Astrocyte of the spinal cord (primary cell): ENCODE measurements at regions not wholly inside any gene's neighbourhood (a gene's known extent, or its start where the extent isn't known, plus 50 kb on each side); places are given as distances from the start of the nearest gene placed in this dataset.

Experiments
- DNase-seq: peaks from one replicate; pipeline ENCODE4 v3.0.0; 2011; ENCODE audit warnings: low read depth, low spot score
- H3K4me3 ChIP-seq: 2 replicates; pipeline ENCODE4 v1.5.1; 2011; ENCODE audit warnings: low read depth, mild to moderate bottlenecking, low read length, moderate library complexity
- CTCF ChIP-seq: IDR thresholded peaks from 2 replicates; pipeline ENCODE4 v1.5.1; 2012; ENCODE audit warnings: low read depth, mild to moderate bottlenecking, low read length, inconsistent platforms
- in situ Hi-C: cut with HindIII; loops from 2 replicates; pipeline ENCODE4 v1.10.0; 2017; ENCODE audit warnings: low sequenced_read_pairs

- no peak for TF ChIP-seq CTCF
- DNase-seq: no peak
- no peak overlapping the region for H3K4me3 ChIP-seq
- in situ Hi-C loops: no loop called here
These were observed 215.5 kb downstream of the BUD13 start for GRCh38 chr11:116557282-116557681.

GRCh38 chr11:116556483-116556882 is 216.3 kb downstream of the BUD13 start:
- in situ Hi-C loops: no loop called here
- DNase-seq: no peak
- H3K4me3 ChIP-seq: no peak overlapping the region
- TF ChIP-seq CTCF: no peak

- TF ChIP-seq CTCF: no peak
- DNase-seq: no peak
- in situ Hi-C loops: no loop called here
- no peak overlapping the region for H3K4me3 ChIP-seq
These were observed 219.3 kb downstream of the BUD13 start for GRCh38 chr11:116553482-116553881.

- in situ Hi-C loops: no loop called here
- TF ChIP-seq CTCF: no peak
- H3K4me3 ChIP-seq: no peak overlapping the region
- DNase-seq: no peak
These were observed 221.2 kb downstream of the BUD13 start for GRCh38 chr11:116551576-116551975.

DNA sequence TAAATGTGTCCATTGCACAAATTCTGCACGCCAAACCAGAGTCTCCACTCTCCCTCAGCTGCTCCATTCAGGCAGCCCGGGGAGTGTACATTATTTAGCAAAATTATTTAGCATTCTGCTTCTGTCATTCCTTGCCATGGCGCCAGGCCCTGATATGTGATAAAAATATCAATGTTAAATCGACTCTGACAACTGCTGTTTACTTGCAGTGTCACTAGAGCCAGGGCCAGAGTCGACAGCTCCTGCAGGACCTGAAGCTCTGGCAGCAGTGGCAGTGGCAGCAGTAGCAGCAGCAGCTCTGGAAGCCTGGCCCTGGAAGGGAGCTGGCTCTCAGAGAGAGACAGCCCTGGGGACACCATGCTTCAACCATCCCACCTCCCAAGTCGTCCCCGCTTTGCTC is 224.5 kb downstream of the BUD13 start:
- in situ Hi-C loops: no loop called here

DNA sequence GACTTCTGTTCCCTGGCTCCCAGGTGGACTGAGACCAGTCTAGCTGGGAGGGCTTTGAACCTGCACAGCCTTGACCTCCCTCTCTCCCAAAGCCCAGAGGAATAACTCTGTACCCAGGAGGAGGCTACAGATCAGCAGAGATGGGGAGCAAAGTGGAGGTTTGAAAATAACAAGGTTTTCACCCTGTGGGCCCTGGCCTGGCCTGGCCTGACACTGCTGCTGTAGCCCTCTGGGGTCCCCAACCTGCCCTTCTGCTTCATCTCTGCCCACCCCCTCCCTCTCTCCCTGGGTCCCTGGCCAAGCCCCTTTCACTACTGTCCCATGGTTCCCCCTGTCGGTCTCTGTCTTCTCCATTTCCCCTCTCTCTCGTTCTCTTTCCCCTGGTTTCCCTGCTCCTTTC is 225.2 kb downstream of the BUD13 start:
- TF ChIP-seq CTCF: no peak
- no peak overlapping the region for H3K4me3 ChIP-seq
- no peak for DNase-seq
- in situ Hi-C loops: no loop called here

More for the DNA sequence above, 224.5 kb downstream of the BUD13 start:
- DNase-seq: no peak
- H3K4me3 ChIP-seq: no peak overlapping the region
- TF ChIP-seq CTCF: no peak

DNA sequence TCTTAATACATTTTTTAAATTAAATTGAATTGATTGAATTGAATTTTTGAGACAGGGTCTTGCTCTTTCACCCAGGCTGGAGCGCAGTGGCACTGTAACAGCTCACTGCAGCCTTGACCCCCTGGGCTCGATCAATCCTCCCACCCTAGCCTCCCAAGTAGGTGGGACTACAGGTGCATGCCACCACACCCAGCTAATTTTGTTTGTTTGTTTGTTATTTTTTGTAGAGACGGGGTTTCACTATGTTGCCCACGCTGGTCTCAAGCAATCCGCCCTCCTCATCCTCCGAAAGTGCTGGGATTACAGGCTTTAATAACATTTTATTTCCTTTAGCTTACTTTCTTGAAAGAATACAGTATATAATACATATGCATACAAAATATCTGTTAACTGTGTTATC is 226.9 kb downstream of the BUD13 start:
- DNase-seq: no peak
- in situ Hi-C loops: no loop called here
- no peak for TF ChIP-seq CTCF
- no peak overlapping the region for H3K4me3 ChIP-seq
